ENCODE measurements at regions not wholly inside any gene's neighbourhood (a gene's known extent, or its start where the extent isn't known, plus 50 kb on each side); places are given as distances from the start of the nearest gene placed in this dataset.

GRCh38 chr3:8077126-8077525 lies 424.5 kb upstream of the LMCD1 start:
- H3K4me3 ChIP-seq (replicated peaks; ENCODE audit: insufficient read depth, low read length): no peak overlapping the region
- no peak for DNase-seq (ENCODE audit: low read depth in 1 of 2, low spot score in 1 of 2)
- peaks cover 2% of the 10 kb centered on the region for H3K27me3 ChIP-seq (ENCODE audit: insufficient read depth, poor library complexity, severe bottlenecking)
- TF ChIP-seq CTCF (IDR thresholded peaks at IDR 0.05; ENCODE audit: insufficient read depth, low read length) (no peak), SPI1 (IDR thresholded peaks at IDR 0.05; ENCODE audit: borderline replicate concordance, low read depth) (no peak), GABPA (IDR thresholded peaks at IDR 0.05; ENCODE audit: low read depth) (no peak), REST (IDR thresholded peaks at IDR 0.05; ENCODE audit: insufficient replicate concordance, low read depth) (no peak), POLR2AphosphoS5 (IDR thresholded peaks at IDR 0.05; ENCODE audit: low read depth) (no peak)
- H3K27ac ChIP-seq (replicated peaks): no peak overlapping the region

GRCh38 chr3:8080464-8080863 lies 421.2 kb upstream of the LMCD1 start:
- TF ChIP-seq REST (IDR thresholded peaks at IDR 0.05; ENCODE audit: insufficient replicate concordance, low read depth) (no peak), SPI1 (IDR thresholded peaks at IDR 0.05; ENCODE audit: borderline replicate concordance, low read depth) (no peak), CTCF (IDR thresholded peaks at IDR 0.05; ENCODE audit: insufficient read depth, low read length) (no peak), POLR2AphosphoS5 (IDR thresholded peaks at IDR 0.05; ENCODE audit: low read depth) (no peak)
- Histone ChIP-seq H3K27me3 (ENCODE audit: insufficient read depth, poor library complexity, severe bottlenecking) (peaks cover 2% of the 10 kb centered on the region), H3K4me3 (replicated peaks; ENCODE audit: insufficient read depth, low read length) (no peak overlapping the region), H3K27ac (replicated peaks) (no peak overlapping the region)
- no peak for DNase-seq (ENCODE audit: low read depth in 1 of 2, low spot score in 1 of 2)

GRCh38 chr3:8085498-8085897 lies 416.1 kb upstream of the LMCD1 start:
- H3K27me3 ChIP-seq (ENCODE audit: insufficient read depth, poor library complexity, severe bottlenecking): no peaks in the 10 kb centered on the region
- no peak for TF ChIP-seq REST (IDR thresholded peaks at IDR 0.05; ENCODE audit: insufficient replicate concordance, low read depth)
- no peak for TF ChIP-seq POLR2AphosphoS5 (IDR thresholded peaks at IDR 0.05; ENCODE audit: low read depth)
- no peak for TF ChIP-seq GABPA (IDR thresholded peaks at IDR 0.05; ENCODE audit: low read depth)
- TF ChIP-seq SPI1 (IDR thresholded peaks at IDR 0.05; ENCODE audit: borderline replicate concordance, low read depth): no peak
- no peak for TF ChIP-seq CTCF (IDR thresholded peaks at IDR 0.05; ENCODE audit: insufficient read depth, low read length)
- no peak overlapping the region for H3K4me3 ChIP-seq (replicated peaks; ENCODE audit: insufficient read depth, low read length)
- DNase-seq (ENCODE audit: low read depth in 1 of 2, low spot score in 1 of 2): no peak
- H3K27ac ChIP-seq (replicated peaks): no peak overlapping the region

Measured in HL-60 (cell line).